Middle frontal gyrus (tissue), 1 donor: ENCODE measurements at regions not wholly inside any gene's neighbourhood (a gene's known extent, or its start where the extent isn't known, plus 50 kb on each side); places are given as distances from the start of the nearest gene placed in this dataset.
A peak's percentile ranks its signal among the peaks of the same experiment; 100 is the strongest.

Experiments
- DNase-seq: peaks from one replicate; pipeline ENCODE4 v3.0.0-alpha.2; 2015; ENCODE audit warnings: low spot score; ENCODE audit errors: extremely low spot score

- no peak for DNase-seq
Observed at GRCh38 chr18:69109686-69110085, 291.0 kb upstream of the DOK6 start.

DNA sequence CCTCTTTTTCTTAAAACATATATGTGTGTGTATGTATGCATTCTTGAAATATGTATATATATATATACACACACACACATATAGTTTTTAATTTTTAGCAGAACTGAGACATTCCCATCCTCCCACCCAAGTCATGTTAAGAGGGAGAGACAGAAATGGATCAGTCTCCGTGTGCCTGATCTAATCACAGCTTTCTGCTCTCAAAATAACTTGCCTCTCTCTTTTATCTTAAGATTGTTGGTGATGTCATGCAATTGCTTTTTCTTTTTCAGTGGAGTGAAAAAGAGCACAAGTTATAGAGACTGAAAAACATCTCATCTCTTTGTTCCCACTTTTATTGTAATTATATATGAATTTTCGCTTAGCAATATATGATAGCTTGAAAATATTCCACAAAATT, 279.9 kb upstream of the DOK6 start:
- DNase-seq, result no peak

DNA sequence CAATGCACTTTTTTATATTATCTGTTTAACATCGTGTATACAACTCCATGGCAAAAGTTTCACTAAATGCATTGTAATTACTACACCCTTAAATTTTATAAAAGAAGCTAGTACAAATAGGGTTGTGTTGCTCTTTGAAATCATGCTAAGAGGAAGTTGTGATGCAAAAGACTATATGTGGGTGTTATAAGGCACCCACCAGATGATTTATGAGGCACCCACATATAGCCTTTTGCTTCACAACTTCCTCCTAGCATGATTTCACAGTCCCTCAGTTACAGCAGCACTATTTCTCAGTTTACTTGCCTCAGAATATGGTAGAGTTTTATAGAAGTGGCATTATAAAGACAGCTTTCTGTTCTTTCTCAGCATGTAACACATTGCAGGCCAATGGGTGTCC, 277.3 kb upstream of the DOK6 start:
- no peak for DNase-seq

- no peak for DNase-seq
Observed at GRCh38 chr18:69127873-69128500, 272.7 kb upstream of the DOK6 start.

DNA sequence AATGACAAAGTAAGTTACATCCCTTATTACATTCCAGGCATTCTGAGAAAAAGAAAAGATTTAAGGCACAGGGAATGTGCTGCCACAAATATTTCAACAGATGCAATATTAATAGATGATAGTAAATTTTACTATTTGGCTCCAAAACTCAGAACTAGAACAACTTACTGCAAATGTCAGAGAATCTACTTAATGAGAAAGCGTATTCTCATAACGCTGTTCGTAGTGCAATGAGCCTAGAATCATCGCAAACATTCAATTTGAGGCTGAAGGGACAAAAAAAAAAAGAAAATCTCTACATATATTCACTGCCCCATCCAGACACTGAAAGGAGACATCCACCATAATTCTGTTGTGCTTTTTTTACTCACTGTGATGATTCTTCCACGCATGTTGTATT, 272.1 kb upstream of the DOK6 start:
- no peak for DNase-seq

DNA sequence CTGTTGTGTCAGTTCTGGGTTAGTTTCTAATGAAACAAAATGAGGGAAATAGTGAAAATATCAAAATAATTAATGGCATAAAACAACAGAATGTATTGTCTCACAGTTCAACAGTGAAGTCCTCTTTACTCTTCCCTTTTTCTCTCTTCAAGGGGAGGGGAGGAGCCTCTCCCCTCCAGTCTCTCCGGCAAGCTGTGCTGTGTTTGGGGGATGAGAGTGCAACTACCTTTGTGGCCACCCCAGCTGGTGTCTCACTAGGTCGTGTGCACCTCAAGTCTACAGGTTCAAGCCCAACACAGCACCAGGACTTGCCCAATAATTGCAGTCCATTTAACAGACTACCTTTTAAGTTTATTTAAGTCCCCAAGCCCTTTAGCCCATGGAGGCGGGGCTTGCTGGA, 271.7 kb upstream of the DOK6 start:
- DNase-seq, result no peak

DNA sequence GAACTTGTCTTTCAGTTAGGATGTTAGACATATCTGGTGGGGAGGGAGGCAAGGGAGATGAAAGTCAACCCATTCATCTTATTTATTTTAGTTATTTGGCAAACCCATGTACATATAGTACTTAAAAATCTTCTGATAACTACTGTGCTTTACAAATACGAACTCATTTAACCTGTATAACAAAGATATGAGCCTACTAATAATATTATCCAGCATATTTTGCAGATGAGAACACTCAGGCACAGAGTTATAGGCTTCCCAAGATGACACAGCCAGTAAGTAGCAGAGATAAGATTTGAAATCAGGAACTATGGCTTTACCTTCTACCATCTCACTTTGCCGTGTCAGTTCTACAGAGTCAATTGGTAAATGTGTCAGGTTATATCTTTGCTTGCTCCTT, 262.6 kb upstream of the DOK6 start:
- no peak for DNase-seq

- DNase-seq, result no peak
Observed at GRCh38 chr18:69143084-69143483, 257.6 kb upstream of the DOK6 start.

DNA sequence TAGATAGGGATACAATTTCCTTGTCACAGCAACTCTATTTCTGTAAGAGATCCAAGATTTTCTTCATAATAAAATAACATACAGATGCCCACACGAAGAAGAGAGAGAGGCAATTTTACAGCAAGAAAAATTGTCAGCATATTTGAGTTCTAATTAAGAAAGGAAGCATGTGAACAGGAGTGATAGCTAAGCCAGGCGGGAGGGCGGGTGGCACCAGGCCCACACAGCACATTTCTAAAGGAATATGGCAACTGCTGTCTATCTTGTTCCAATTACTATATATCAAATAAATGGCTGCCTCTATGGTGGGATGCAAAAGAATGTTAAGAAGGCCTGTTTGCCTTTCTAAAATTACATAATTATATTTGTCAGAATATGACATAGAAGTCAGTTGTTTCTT, 248.3 kb upstream of the DOK6 start:
- DNase-seq, result peak; percentile 11

DNA sequence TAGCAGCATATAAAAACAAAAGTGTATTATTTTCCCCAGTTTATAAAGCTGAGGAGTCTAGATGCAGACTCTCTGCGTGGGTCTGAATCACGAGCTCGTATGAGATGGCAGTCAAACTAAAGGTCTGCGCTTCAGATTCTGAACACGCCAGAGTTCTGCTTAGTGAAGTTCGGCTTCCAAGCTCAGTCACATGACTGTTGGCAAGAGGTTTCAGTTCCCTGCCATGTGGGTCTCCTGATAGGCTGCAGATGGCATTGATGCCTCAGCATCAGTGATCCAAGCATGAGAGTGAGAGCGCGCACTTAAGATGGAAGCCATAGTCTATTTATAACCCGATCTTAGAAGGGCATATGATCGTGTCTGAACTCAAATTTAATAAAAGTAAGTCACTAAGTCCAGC, 242.8 kb upstream of the DOK6 start:
- DNase-seq, result no peak

- DNase-seq, result no peak
Observed at GRCh38 chr18:69158944-69159343, 241.7 kb upstream of the DOK6 start.

- DNase-seq, result no peak
Observed at GRCh38 chr18:69161383-69162028, 239.2 kb upstream of the DOK6 start.

DNA sequence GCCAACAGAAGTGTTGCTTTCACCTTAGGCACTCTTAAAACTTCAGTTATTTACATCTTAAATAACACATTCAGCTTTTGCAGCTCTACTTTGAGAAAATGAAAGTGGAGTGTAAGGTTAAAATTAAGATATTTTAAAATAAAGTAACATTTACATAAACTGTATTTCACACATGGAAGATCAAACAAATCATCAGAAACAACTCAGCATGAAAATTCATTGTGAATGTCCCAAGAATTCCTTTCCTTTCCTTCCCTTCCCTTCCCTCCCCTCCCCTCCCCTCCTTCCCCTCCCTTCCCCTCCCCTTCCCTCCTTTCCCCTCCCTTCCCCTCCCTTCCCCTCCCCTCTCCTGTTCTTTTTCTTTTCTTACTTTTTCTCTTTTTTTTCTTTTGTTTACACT, 238.0 kb upstream of the DOK6 start:
- DNase-seq, result no peak

- DNase-seq, result no peak
Observed at GRCh38 chr18:69172046-69172445, 228.6 kb upstream of the DOK6 start.

DNA sequence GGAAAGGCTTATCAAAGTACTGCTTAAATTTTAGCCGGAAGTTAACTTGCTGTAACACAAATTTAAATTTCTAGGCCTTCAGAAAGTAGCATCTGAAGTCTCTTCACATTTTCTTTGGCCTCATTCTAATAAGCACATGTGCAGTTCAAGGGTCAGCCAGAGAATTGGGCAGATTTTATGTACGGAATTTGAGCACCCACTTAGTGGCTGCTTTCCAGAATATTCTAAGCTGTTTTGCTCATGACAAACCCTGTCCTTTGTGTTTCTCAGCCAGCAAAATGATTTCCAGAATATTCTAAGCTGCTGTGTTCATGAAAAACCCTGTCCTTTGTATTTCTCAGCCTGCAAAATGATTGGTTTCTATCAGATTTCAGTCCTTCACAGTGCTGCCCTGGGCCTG, 225.0 kb upstream of the DOK6 start:
- no peak for DNase-seq

DNA sequence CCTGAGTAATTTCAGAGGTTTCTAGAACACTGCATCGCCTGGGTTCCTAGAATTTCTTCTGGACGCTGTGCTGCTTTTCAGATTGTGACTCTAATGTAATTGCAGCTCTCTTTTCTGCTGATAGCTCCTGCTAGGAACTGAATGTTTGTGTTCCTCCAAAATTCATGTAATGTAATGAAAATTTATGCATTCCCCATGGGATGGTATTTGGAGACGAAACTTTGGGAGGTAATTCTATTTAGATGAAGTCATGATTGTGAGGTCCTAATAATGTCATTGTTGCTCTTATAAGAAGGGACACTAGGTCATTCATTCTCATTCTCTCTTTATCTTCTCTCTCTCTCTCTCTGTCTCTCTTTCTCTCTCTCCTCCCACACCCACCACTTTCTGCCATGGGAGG, 223.9 kb upstream of the DOK6 start:
- DNase-seq, result no peak

DNA sequence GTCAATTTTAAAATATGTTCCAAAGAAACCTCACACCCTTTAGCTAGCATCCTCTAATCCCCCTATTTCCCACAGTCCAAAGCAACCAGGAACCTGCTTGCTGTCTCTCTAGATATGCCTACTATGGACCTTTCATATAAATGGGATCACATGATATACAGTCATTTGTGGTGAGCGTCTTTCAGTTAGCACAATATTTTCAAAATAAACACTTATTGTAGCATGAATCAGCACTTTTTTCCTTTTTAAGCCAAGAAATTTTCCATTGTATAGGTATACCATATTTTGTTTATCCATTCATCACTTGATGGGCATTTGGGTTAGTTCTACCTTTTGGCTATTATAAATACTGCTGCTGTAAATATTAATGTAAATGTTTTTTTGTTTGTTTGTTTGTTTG, 223.0 kb upstream of the DOK6 start:
- DNase-seq, result no peak

GRCh38 chr18:69186162-69186561, 214.5 kb upstream of the DOK6 start:
- no peak for DNase-seq

- no peak for DNase-seq
Observed at GRCh38 chr18:69196336-69196735, 204.4 kb upstream of the DOK6 start.

- DNase-seq, result no peak
Observed at GRCh38 chr18:69205925-69206324, 194.8 kb upstream of the DOK6 start.

GRCh38 chr18:69208545-69208944, 192.1 kb upstream of the DOK6 start:
- DNase-seq, result no peak

- no peak for DNase-seq
Observed at GRCh38 chr18:69209761-69210160, 190.9 kb upstream of the DOK6 start.

DNA sequence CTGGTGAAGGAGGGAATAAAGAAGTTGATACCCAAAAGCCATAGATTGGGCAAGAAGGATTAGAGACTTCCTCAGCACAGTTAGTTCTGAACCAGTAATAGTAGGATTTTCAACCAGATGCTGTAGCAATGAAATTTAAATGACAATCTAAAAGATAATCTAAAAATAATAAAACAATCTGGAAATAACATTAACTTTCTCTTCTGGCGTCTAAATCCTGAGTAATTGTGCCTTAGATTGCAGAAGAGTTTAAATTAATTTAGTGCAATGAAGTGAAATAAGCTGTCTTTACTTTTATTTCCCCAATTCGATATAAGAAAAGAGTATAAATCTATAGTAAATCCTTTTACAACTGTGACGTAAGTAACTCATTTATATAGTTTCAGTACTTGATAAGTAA, 186.8 kb upstream of the DOK6 start:
- no peak for DNase-seq

DNA sequence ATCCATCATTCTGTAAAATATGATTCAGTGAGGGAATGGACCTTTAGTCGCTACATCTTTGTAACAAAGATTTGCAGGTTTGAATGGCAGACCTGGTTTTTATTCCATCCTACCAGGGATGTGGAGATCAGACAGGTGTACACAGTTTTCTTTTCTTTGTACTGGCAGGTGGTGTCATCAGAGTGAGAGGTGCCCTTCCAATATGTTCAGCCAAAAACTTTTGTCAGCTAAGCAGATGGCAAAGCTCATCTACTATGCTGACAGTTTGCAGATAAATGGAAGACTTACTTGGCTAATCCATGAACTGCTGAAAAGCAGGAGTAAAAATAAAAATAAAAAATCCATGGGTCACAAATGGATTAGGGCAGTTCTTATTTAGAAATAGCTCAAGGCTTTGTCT, 185.5 kb upstream of the DOK6 start:
- DNase-seq, result no peak
